ENCODE measurements at regions not wholly inside any gene's neighbourhood (a gene's known extent, or its start where the extent isn't known, plus 50 kb on each side); places are given as distances from the start of the nearest gene placed in this dataset.
"Not testable (repeated sequence)": the region's sequence is repeated elsewhere in the genome, so short reads cannot be mapped to it uniquely, and the experiment has no call there.

GRCh38 chr7:51589111-51589510, 272.5 kb upstream of the COBL start:
- no peak for DNase-seq

GRCh38 chr7:51587604-51588003, 271.0 kb upstream of the COBL start:
- no peak for DNase-seq

- DNase-seq, result no peak
Measured at GRCh38 chr7:51577390-51577789, 260.8 kb upstream of the COBL start.

GRCh38 chr7:51569581-51569980, 253.0 kb upstream of the COBL start:
- no peak for DNase-seq

- DNase-seq, result no peak
Measured at GRCh38 chr7:51569176-51569575, 252.6 kb upstream of the COBL start.

GRCh38 chr7:51551070-51551469, 234.5 kb upstream of the COBL start:
- no peak for DNase-seq

GRCh38 chr7:51545131-51545530, 228.5 kb upstream of the COBL start:
- no peak for DNase-seq

GRCh38 chr7:51543801-51544553, 227.4 kb upstream of the COBL start:
- no peak for DNase-seq

GRCh38 chr7:51540906-51541305, 224.3 kb upstream of the COBL start:
- not testable (repeated sequence) for DNase-seq

- no peak for DNase-seq
Measured at GRCh38 chr7:51539840-51540239, 223.2 kb upstream of the COBL start.

- DNase-seq, result no peak
Measured at GRCh38 chr7:51528172-51528571, 211.6 kb upstream of the COBL start.

- no peak for DNase-seq
Measured at GRCh38 chr7:51521694-51522312, 205.2 kb upstream of the COBL start.

- DNase-seq, result no peak
Measured at GRCh38 chr7:51521054-51521453, 204.4 kb upstream of the COBL start.

- no peak for DNase-seq
Measured at GRCh38 chr7:51518646-51519045, 202.0 kb upstream of the COBL start.

- no peak for DNase-seq
Measured at GRCh38 chr7:51517187-51517586, 200.6 kb upstream of the COBL start.

- no peak for DNase-seq
Measured at GRCh38 chr7:51501620-51502019, 185.0 kb upstream of the COBL start.

- DNase-seq, result no peak
Measured at GRCh38 chr7:51482976-51483375, 166.4 kb upstream of the COBL start.

- no peak for DNase-seq
Measured at GRCh38 chr7:51481421-51481820, 164.8 kb upstream of the COBL start.

- no peak for DNase-seq
Measured at GRCh38 chr7:51477819-51478218, 161.2 kb upstream of the COBL start.

- no peak for DNase-seq
Measured at GRCh38 chr7:51477323-51477722, 160.7 kb upstream of the COBL start.

- DNase-seq, result no peak
Measured at GRCh38 chr7:51476026-51476425, 159.4 kb upstream of the COBL start.

- DNase-seq, result no peak
Measured at GRCh38 chr7:51472873-51473272, 156.3 kb upstream of the COBL start.

- no peak for DNase-seq
Measured at GRCh38 chr7:51471981-51472296, 155.3 kb upstream of the COBL start.

- DNase-seq, result no peak
Measured at GRCh38 chr7:51471210-51471980, 154.8 kb upstream of the COBL start.

All from activated CD4-positive, alpha-beta T cell treated with anti-CD3 and anti-CD28 coated beads, Interleukin-2, amount 50 U/mL, for 16 hours (primary cell).